ENCODE measurements at regions not wholly inside any gene's neighbourhood (a gene's known extent, or its start where the extent isn't known, plus 50 kb on each side); places are given as distances from the start of the nearest gene placed in this dataset.

DNA sequence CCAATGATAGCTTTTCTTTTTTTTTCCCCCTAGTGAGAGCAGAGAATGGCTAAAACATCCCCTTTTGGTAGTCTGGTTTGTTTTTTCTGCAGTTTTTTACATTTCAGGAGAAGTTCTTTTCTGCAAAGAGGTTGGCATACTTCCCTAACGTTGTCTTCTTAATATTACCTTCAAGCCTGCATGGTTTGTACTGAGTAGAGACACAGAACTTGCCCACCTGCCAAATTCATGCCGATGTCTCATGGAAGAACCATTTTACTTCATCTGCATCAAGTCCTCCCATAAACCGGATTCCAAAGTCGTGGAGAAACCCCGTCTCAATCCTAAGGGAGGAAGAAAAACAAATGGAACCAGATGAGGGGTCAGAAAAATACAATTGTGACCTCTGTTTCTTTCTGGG is 89.7 kb downstream of the SHOX start:
- Histone ChIP-seq H3K4me1 (replicated peaks in 1 of 2; ENCODE audit: control insufficient read depth in 2 of 2, insufficient read depth in 2 of 2, low read length in 2 of 2) (no peaks in the 10 kb centered on the region), H3K9me3 (replicated peaks; ENCODE audit: control insufficient read depth, insufficient read depth, low read depth, low read length) (no peaks in the 10 kb centered on the region), H3K27ac (ENCODE audit: extremely low read depth, low read depth, low read length) (no peak overlapping the region), H3K79me2 (ENCODE audit: control insufficient read depth, insufficient read depth, low read length) (no peaks in the 10 kb centered on the region), H3K9ac (ENCODE audit: insufficient read depth in 1 of 2, low read depth in 2 of 2, low read length in 2 of 2) (no peak overlapping the region), H2AFZ (ENCODE audit: low read depth, low read length) (no peak overlapping the region), H3K4me2 (ENCODE audit: insufficient read depth, low read length) (no peak overlapping the region), H3K36me3 (ENCODE audit: control insufficient read depth, insufficient read depth, low read length) (no peaks in the 10 kb centered on the region), H3K27me3 (ENCODE audit: control insufficient read depth in 2 of 2, insufficient read depth in 2 of 2, low read length in 2 of 2) (no peaks in the 10 kb centered on the region), H4K20me1 (replicated peaks; ENCODE audit: control insufficient read depth, insufficient read depth, low read length) (no peaks in the 10 kb centered on the region), H3K9me1 (ENCODE audit: control insufficient read depth, insufficient read depth, low read length) (no peaks in the 10 kb centered on the region), H3K4me3 (no peak overlapping the region)
- ATAC-seq (no peak), FAIRE-seq (no peak), DNase-seq (ENCODE audit: extremely low read depth in 1 of 4, low spot score in 3 of 4) (no peak)
- ChIA-PET CTCF (ENCODE audit: low intra/inter-chr PET ratio) (no interaction called here), POLR2A (no interaction called here)
- in situ Hi-C loops (cut with MboI) (no loop called here), intact Hi-C loops (cut with micrococcal nuclease) (no loop called here)
- no TSS peak for BruUV-seq (replicated peaks)
- WGBS (ENCODE audit: insufficient coverage, low coverage, missing lambda C conversion rate): 6% methylated on average over 4 of the region's 5 CpGs
- TF ChIP-seq ZC3H11A (IDR thresholded peaks at IDR 0.05; ENCODE audit: low read depth, low read length) (no peak), NCOA1 (IDR thresholded peaks at IDR 0.05; ENCODE audit: low read depth) (no peak), ZNF766 (CRISPR knock-in tag; conservative IDR thresholded peaks at IDR 0.05) (no peak), CHD1 (IDR thresholded peaks at IDR 0.05; ENCODE audit: low read length) (no peak), YY1 (IDR thresholded peaks at IDR 0.05; ENCODE audit: borderline replicate concordance in 1 of 3, control insufficient read depth in 1 of 3, extremely low read depth in 1 of 3, insufficient read depth in 3 of 3, insufficient read length in 1 of 3, insufficient replicate concordance in 2 of 3, low read depth in 1 of 3, low read length in 2 of 3) (no peak), TGIF2 (CRISPR knock-in tag; IDR thresholded peaks at IDR 0.05) (no peak), WHSC1 (IDR thresholded peaks at IDR 0.05; ENCODE audit: low read length) (no peak), ZNF3 (CRISPR knock-in tag; IDR thresholded peaks at IDR 0.05) (no peak), POLR2AphosphoS5 (IDR thresholded peaks at IDR 0.05; ENCODE audit: control insufficient read depth, insufficient read depth, low read depth, low read length) (no peak), EP400 (IDR thresholded peaks at IDR 0.05) (no peak), RAD51 (IDR thresholded peaks at IDR 0.05; ENCODE audit: borderline replicate concordance, low read depth) (no peak), POLR2A (conservative IDR thresholded peaks at IDR 0.05) (no peak), PML (IDR thresholded peaks at IDR 0.05; ENCODE audit: low read length) (no peak), STAT5B (CRISPR knock-in tag; IDR thresholded peaks at IDR 0.05) (no peak), ZNF311 (CRISPR knock-in tag; IDR thresholded peaks at IDR 0.05) (no peak)
- TF ChIP-seq, protein P1, sequence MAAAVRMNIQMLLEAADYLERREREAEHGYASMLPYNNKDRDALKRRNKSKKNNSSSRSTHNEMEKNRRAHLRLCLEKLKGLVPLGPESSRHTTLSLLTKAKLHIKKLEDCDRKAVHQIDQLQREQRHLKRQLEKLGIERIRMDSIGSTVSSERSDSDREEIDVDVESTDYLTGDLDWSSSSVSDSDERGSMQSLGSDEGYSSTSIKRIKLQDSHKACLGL (CRISPR knock-in tag; IDR thresholded peaks at IDR 0.05; ENCODE audit: borderline replicate concordance, poor library complexity, severe bottlenecking): no peak
- TF ChIP-seq, protein P2, sequence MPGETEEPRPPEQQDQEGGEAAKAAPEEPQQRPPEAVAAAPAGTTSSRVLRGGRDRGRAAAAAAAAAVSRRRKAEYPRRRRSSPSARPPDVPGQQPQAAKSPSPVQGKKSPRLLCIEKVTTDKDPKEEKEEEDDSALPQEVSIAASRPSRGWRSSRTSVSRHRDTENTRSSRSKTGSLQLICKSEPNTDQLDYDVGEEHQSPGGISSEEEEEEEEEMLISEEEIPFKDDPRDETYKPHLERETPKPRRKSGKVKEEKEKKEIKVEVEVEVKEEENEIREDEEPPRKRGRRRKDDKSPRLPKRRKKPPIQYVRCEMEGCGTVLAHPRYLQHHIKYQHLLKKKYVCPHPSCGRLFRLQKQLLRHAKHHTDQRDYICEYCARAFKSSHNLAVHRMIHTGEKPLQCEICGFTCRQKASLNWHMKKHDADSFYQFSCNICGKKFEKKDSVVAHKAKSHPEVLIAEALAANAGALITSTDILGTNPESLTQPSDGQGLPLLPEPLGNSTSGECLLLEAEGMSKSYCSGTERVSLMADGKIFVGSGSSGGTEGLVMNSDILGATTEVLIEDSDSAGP (CRISPR knock-in tag; IDR thresholded peaks at IDR 0.05): no peak
- TF ChIP-seq, protein P3, sequence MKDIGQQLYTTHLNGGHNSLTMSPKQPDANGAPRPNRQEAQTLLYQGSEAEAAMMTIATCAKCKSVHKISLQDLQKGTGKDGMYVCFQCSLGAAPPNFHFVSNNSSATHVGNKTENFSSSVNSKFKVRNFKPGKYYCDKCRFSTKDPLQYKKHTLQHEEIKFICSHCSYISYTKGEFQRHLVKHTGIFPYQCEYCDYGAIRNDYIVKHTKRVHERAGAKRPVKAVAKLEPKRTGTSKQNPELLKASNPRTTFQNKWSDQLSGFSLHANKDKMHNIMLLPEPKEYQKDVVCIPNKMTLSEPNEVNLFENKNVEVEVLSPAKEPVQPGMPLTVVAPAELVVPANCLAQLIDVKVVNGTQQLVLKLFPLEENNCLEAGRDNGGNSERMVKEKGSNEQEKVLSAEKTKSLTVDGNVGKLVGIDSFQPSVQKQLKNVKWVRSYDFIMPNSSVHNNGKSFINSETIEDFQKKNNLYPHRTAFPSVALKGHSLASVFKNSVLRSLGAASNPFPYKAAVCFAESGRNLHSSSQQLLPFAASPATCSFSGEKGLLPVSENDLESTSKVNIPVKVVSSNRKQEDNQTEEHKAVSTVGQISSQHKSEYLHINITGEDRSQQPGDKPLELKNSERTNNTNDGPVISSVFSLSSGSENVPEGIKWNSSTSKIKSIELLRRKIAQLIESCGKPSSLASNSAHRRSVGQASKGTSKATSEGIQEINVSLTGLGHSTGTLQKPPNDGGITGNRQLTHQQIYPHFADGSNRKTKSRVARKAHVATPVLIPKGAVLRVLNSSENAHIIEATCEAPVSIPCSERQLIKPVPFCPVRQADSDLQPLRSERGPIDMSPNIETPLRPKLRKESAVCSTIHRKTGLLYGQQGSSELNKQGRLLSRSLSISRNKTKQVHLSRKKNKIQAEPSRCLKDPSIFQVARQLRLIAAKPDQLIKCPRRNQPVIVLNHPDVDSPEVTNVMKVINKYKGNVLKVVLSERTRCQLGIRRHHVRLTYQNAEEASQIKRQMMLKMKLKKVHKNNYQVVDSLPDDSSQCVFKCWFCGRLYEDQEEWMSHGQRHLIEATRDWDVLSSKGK (CRISPR knock-in tag; IDR thresholded peaks at IDR 0.05): no peak
